ENCODE measurements at regions not wholly inside any gene's neighbourhood (a gene's known extent, or its start where the extent isn't known, plus 50 kb on each side); places are given as distances from the start of the nearest gene placed in this dataset.
A peak's percentile ranks its signal among the peaks of the same experiment; 100 is the strongest.

- Histone ChIP-seq H3K27ac (ENCODE audit: insufficient read depth, low read depth, low read length) (no peak overlapping the region), H3K36me3 (ENCODE audit: control insufficient read depth in 2 of 2, extremely low read depth in 1 of 2, insufficient read depth in 2 of 2, low read length in 2 of 2) (no peaks in the 10 kb centered on the region), H3K9ac (replicated peaks; ENCODE audit: extremely low read depth, insufficient read depth, low read length) (no peak overlapping the region), H3K79me2 (ENCODE audit: control insufficient read depth, insufficient read depth, low read length) (no peaks in the 10 kb centered on the region), H3K9me1 (replicated peaks; ENCODE audit: control insufficient read depth, extremely low read depth, insufficient read depth, low read length) (no peaks in the 10 kb centered on the region), H4K20me1 (replicated peaks; ENCODE audit: control insufficient read depth, extremely low read depth, insufficient read depth, low read length) (no peaks in the 10 kb centered on the region), H3K4me2 (ENCODE audit: insufficient read depth, low read length) (no peak overlapping the region), H3K9me3 (replicated peaks; ENCODE audit: control insufficient read depth, insufficient read depth, low read length) (no peaks in the 10 kb centered on the region), H3K4me3 (replicated peaks in 1 of 3; ENCODE audit: insufficient read depth in 1 of 3, low read depth in 1 of 3, low read length in 3 of 3) (no peak overlapping the region), H2AFZ (ENCODE audit: low read depth, low read length) (no peak overlapping the region), H3K4me1 (ENCODE audit: control insufficient read depth, extremely low read depth, insufficient read depth, low read length) (no peaks in the 10 kb centered on the region), H3K27me3 (ENCODE audit: control insufficient read depth in 2 of 2, insufficient read depth in 2 of 2, low read length in 2 of 2) (no peaks in the 10 kb centered on the region)
- DNase-seq (ENCODE audit: low read depth, low spot score), result peak; percentile 24
- dilution Hi-C loops (cut with MboI; ENCODE audit: extremely low pct_ligation_motif_present, low sequenced_read_pairs), result no loop called here
- TF ChIP-seq, protein P1, sequence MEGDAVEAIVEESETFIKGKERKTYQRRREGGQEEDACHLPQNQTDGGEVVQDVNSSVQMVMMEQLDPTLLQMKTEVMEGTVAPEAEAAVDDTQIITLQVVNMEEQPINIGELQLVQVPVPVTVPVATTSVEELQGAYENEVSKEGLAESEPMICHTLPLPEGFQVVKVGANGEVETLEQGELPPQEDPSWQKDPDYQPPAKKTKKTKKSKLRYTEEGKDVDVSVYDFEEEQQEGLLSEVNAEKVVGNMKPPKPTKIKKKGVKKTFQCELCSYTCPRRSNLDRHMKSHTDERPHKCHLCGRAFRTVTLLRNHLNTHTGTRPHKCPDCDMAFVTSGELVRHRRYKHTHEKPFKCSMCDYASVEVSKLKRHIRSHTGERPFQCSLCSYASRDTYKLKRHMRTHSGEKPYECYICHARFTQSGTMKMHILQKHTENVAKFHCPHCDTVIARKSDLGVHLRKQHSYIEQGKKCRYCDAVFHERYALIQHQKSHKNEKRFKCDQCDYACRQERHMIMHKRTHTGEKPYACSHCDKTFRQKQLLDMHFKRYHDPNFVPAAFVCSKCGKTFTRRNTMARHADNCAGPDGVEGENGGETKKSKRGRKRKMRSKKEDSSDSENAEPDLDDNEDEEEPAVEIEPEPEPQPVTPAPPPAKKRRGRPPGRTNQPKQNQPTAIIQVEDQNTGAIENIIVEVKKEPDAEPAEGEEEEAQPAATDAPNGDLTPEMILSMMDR (IDR thresholded peaks at IDR 0.05; ENCODE audit: extremely low read depth in 1 of 2, insufficient read depth in 1 of 2, low read depth in 1 of 2, low read length in 2 of 2), result peak; percentile 19 to 41
- no peak for TF ChIP-seq POLR2AphosphoS5 (IDR thresholded peaks at IDR 0.05; ENCODE audit: insufficient read depth, low read depth, low read length)
- no TSS peak for BruUV-seq (replicated peaks)
- ChIA-PET POLR2A (no interaction called here), CTCF (interaction anchor here (0.6 to 5.8 kb wide), 6 partner anchors 72 to 496 kb away, joined by 3 to 128 read pairs (median 4); partner anchors contain the start of gene TMEM132B)
- intact Hi-C loops (cut with micrococcal nuclease), result loop anchor here (1.0 kb wide), 1 partner anchor 72 kb away; no protein-coding TSS in a partner anchor
- FAIRE-seq, result peak; percentile 59
These were observed 337.9 kb downstream of the AACS start for GRCh38 chr12:125402874-125403789.

- H3K4me1 ChIP-seq (ENCODE audit: control insufficient read depth, extremely low read depth, insufficient read depth, low read length), result no peaks in the 10 kb centered on the region
- no TSS peak for BruUV-seq (replicated peaks)
- no peaks in the 10 kb centered on the region for H4K20me1 ChIP-seq (replicated peaks; ENCODE audit: control insufficient read depth, extremely low read depth, insufficient read depth, low read length)
- dilution Hi-C loops (cut with MboI; ENCODE audit: extremely low pct_ligation_motif_present, low sequenced_read_pairs), result no loop called here
- no peak overlapping the region for H3K4me3 ChIP-seq (replicated peaks in 1 of 3; ENCODE audit: insufficient read depth in 1 of 3, low read depth in 1 of 3, low read length in 3 of 3)
- POLR2A ChIA-PET, result no interaction called here
- no peaks in the 10 kb centered on the region for H3K9me3 ChIP-seq (replicated peaks; ENCODE audit: control insufficient read depth, insufficient read depth, low read length)
- FAIRE-seq (no peak), DNase-seq (ENCODE audit: low read depth, low spot score) (no peak)
- CTCF ChIA-PET, result interaction anchor here (0.7 to 5.8 kb wide), 3 partner anchors 9 to 221 kb away, joined by 4 to 128 read pairs (median 4); no protein-coding TSS in a partner anchor
- no peak overlapping the region for H3K27ac ChIP-seq (ENCODE audit: insufficient read depth, low read depth, low read length)
- intact Hi-C loops (cut with micrococcal nuclease), result loop anchor here (1.0 kb wide), 1 partner anchor 73 kb away; no protein-coding TSS in a partner anchor
- H3K79me2 ChIP-seq (ENCODE audit: control insufficient read depth, insufficient read depth, low read length), result no peaks in the 10 kb centered on the region
- no peak overlapping the region for H3K4me2 ChIP-seq (ENCODE audit: insufficient read depth, low read length)
- H3K9ac ChIP-seq (replicated peaks; ENCODE audit: extremely low read depth, insufficient read depth, low read length), result no peak overlapping the region
- no peaks in the 10 kb centered on the region for H3K36me3 ChIP-seq (ENCODE audit: control insufficient read depth in 2 of 2, extremely low read depth in 1 of 2, insufficient read depth in 2 of 2, low read length in 2 of 2)
- H3K9me1 ChIP-seq (replicated peaks; ENCODE audit: control insufficient read depth, extremely low read depth, insufficient read depth, low read length), result no peaks in the 10 kb centered on the region
- no peaks in the 10 kb centered on the region for H3K27me3 ChIP-seq (ENCODE audit: control insufficient read depth in 2 of 2, insufficient read depth in 2 of 2, low read length in 2 of 2)
- TF ChIP-seq MAX (IDR thresholded peaks at IDR 0.05; ENCODE audit: insufficient read depth, insufficient read length), result no peak
- no peak overlapping the region for H2AFZ ChIP-seq (ENCODE audit: low read depth, low read length)
These were observed 338.6 kb downstream of the AACS start for GRCh38 chr12:125403843-125404242.

Measured in endothelial cell of umbilical vein (primary cell).